ENCODE measurements at regions not wholly inside any gene's neighbourhood (a gene's known extent, or its start where the extent isn't known, plus 50 kb on each side); places are given as distances from the start of the nearest gene placed in this dataset.

- no peak for DNase-seq (ENCODE audit: low read depth)
- H3K4me3 ChIP-seq (ENCODE audit: control insufficient read depth, low read depth, low read length), result no peak overlapping the region
- no peak for TF ChIP-seq CTCF (conservative IDR thresholded peaks at IDR 0.05; ENCODE audit: control insufficient read depth, insufficient read depth, low read depth, low read length)
Observed at GRCh38 chr2:104091894-104092293, 762.0 kb upstream of the POU3F3 start.

DNA sequence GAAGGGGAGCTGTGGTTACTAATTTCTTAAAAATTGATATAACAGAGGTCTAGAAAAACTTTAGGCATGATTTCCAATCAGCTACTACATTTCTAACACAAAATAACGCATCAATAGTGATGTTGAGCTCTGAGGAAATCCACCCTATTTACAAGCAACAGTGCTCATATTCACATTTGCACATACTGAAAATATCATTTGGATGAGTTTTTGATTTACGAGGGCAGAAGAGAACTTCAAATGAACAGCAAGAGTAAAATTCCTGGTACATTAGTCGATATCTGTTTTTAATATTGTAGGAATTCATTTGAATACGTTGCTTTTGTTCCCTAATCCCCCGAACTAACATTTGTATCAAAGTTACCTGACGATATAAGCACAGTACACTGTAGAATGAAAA lies 761.0 kb upstream of the POU3F3 start:
- peak; percentile 34 for DNase-seq (ENCODE audit: low read depth)
- no peak for TF ChIP-seq CTCF (conservative IDR thresholded peaks at IDR 0.05; ENCODE audit: control insufficient read depth, insufficient read depth, low read depth, low read length)
- H3K4me3 ChIP-seq (ENCODE audit: control insufficient read depth, low read depth, low read length), result no peak overlapping the region

DNA sequence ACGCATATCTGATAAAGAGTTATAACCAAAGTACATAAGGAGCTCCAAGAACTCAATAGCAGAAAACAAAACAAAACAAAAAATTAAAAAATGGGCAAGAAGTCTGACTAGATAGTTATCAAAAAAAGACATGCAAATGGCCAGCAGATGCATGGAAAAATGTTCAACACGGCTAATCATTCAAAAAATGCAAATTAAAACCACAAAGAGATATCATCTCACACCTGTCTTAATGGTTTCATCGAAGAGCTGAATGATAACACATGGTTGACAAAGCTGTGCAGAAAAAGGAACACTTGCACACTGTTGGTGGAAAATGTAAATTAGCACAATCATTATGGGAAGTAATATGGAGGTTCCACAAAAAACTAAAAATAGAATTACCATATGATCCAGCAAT lies 751.3 kb upstream of the POU3F3 start:
- TF ChIP-seq CTCF (conservative IDR thresholded peaks at IDR 0.05; ENCODE audit: control insufficient read depth, insufficient read depth, low read depth, low read length), result no peak
- no peak for DNase-seq (ENCODE audit: low read depth)
- H3K4me3 ChIP-seq (ENCODE audit: control insufficient read depth, low read depth, low read length), result no peak overlapping the region

DNA sequence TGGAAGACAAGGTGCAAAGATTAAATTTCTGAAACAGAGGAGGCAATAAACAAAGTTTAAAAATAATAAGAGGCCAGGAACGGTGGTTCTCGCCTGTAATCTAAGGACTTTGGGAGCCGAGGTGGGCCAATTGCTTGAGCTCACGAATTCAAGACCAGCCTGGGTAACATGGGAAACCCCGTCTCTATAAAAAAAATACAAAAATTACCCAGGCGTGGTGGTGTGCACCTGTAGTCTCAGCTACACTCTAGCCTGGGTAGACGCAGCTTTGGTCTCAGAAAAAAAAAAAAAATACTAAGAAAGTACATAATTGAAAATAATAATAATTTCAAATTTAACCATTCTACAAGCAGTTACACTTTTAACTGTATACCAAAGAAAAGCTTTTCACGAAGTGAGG lies 744.6 kb upstream of the POU3F3 start:
- no peak for DNase-seq (ENCODE audit: low read depth)
- TF ChIP-seq CTCF (conservative IDR thresholded peaks at IDR 0.05; ENCODE audit: control insufficient read depth, insufficient read depth, low read depth, low read length), result no peak
- H3K4me3 ChIP-seq (ENCODE audit: control insufficient read depth, low read depth, low read length), result no peak overlapping the region

DNA sequence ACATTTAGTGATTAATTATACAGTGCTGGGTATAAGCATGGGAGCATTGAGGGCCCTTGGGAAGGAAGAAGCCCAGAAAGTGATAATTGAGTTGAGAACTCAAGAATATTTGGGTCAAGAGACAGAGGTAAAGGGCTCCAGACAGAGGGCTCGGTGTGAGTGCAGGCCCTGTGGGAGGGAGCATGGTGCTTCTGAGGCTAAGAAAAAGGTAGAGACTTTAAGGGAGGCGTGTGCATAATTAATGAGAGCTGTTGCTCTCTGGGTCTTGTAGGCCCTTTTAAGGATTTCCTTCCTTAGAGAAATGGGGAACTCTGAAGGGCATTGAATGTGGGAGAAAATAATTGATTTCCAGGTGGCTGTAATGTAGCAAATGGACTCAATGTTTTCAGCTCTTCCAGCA lies 735.0 kb upstream of the POU3F3 start:
- TF ChIP-seq CTCF (conservative IDR thresholded peaks at IDR 0.05; ENCODE audit: control insufficient read depth, insufficient read depth, low read depth, low read length), result no peak
- no peak for DNase-seq (ENCODE audit: low read depth)
- H3K4me3 ChIP-seq (ENCODE audit: control insufficient read depth, low read depth, low read length), result no peak overlapping the region

- no peak for DNase-seq (ENCODE audit: low read depth)
- no peak for TF ChIP-seq CTCF (conservative IDR thresholded peaks at IDR 0.05; ENCODE audit: control insufficient read depth, insufficient read depth, low read depth, low read length)
- no peak overlapping the region for H3K4me3 ChIP-seq (ENCODE audit: control insufficient read depth, low read depth, low read length)
Observed at GRCh38 chr2:104120171-104120570, 733.7 kb upstream of the POU3F3 start.

DNA sequence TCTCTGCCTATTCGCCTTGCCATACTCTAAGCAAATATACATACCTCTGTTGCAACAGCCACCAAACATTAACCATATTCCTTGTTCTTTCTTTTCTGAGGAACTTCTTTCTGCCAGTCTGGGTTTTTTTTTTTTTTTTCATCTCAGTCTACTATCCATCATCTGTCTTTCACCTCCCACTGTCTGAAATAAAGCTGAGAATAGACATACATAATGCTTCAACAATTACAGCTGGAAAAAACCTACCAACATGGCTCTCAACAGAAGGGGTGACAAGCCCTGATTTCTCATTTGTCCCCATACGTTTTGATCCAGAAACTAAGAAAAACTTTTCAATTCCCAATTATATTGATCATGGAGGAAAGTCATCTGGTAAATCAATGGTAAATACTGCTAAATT lies 728.8 kb upstream of the POU3F3 start:
- no peak for DNase-seq (ENCODE audit: low read depth)
- no peak for TF ChIP-seq CTCF (conservative IDR thresholded peaks at IDR 0.05; ENCODE audit: control insufficient read depth, insufficient read depth, low read depth, low read length)
- no peak overlapping the region for H3K4me3 ChIP-seq (ENCODE audit: control insufficient read depth, low read depth, low read length)
